ENCODE measurements at regions not wholly inside any gene's neighbourhood (a gene's known extent, or its start where the extent isn't known, plus 50 kb on each side); places are given as distances from the start of the nearest gene placed in this dataset.

GRCh38 chr2:120591572-120591971 is 144.1 kb upstream of the GLI2 start:
- H3K4me3 ChIP-seq, result no peak overlapping the region
- no peak overlapping the region for H3K27ac ChIP-seq
- ATAC-seq (replicated peaks in 6 of 8), result peak in 1 of 8 experiments; percentile 20
- WGBS, 10 experiments, result 85 to 100% (median 92%) methylated on average over 1 to 6 of the region's 7 CpGs; no CpG with 5 or more reads in 7 of the 10 experiments
- in situ Hi-C loops (cut with MboI; ENCODE audit: low pct_unique_long_range_greater_than_20kb in 2 of 9, low sequenced_read_pairs in 9 of 9, unreplicated experiment in 9 of 9), result no loop called here
- H3K4me1 ChIP-seq (replicated peaks in 1 of 2), result peaks cover 22 to 31% of the 10 kb centered on the region in 2 donors

- in situ Hi-C loops (cut with MboI; ENCODE audit: low pct_unique_long_range_greater_than_20kb in 2 of 9, low sequenced_read_pairs in 9 of 9, unreplicated experiment in 9 of 9), result no loop called here
- H3K27ac ChIP-seq, result no peak overlapping the region
- peaks cover 22 to 32% of the 10 kb centered on the region in 2 donors for H3K4me1 ChIP-seq (replicated peaks in 1 of 2)
- ATAC-seq (replicated peaks in 6 of 8), result no peak
- no peak overlapping the region for H3K4me3 ChIP-seq
- 0 to 93% (median 70%) methylated on average over 2 to 10 of the region's 10 CpGs; no CpG with 5 or more reads in 3 of the 10 experiments for WGBS, 10 experiments
These were observed 143.6 kb upstream of the GLI2 start for GRCh38 chr2:120592084-120592483.

GRCh38 chr2:120593921-120594686 is 141.6 kb upstream of the GLI2 start:
- H3K27ac ChIP-seq, result no peak overlapping the region
- 60 to 100% (median 80%) methylated on average over 1 to 8 of the region's 9 CpGs; no CpG with 5 or more reads in 3 of the 10 experiments for WGBS, 10 experiments
- in situ Hi-C loops (cut with MboI; ENCODE audit: low pct_unique_long_range_greater_than_20kb in 2 of 9, low sequenced_read_pairs in 9 of 9, unreplicated experiment in 9 of 9), result no loop called here
- ATAC-seq (replicated peaks in 6 of 8), result no peak
- no peak overlapping the region for H3K4me3 ChIP-seq
- peaks cover 31 to 39% of the 10 kb centered on the region in 2 donors for H3K4me1 ChIP-seq (replicated peaks in 1 of 2)

GRCh38 chr2:120594856-120595685 is 140.6 kb upstream of the GLI2 start:
- peak in 7 of 8 experiments; percentile 11 to 71 (median 28) for ATAC-seq (replicated peaks in 6 of 8)
- 80 to 100% (median 91%) methylated on average over 1 to 3 of the region's 8 CpGs; no CpG with 5 or more reads in 6 of the 10 experiments for WGBS, 10 experiments
- Histone ChIP-seq H3K4me3 (no peak overlapping the region), H3K4me1 (replicated peaks in 1 of 2) (peaks cover 33 to 43% of the 10 kb centered on the region in 2 donors), H3K27ac (no peak overlapping the region)
- in situ Hi-C loops (cut with MboI; ENCODE audit: low pct_unique_long_range_greater_than_20kb in 2 of 9, low sequenced_read_pairs in 9 of 9, unreplicated experiment in 9 of 9), result no loop called here

GRCh38 chr2:120595739-120596138 is 139.9 kb upstream of the GLI2 start:
- Histone ChIP-seq H3K4me1 (replicated peaks in 1 of 2) (peaks cover 33 to 43% of the 10 kb centered on the region in 2 donors), H3K4me3 (no peak overlapping the region), H3K27ac (no peak overlapping the region)
- ATAC-seq (replicated peaks in 6 of 8), result no peak
- in situ Hi-C loops (cut with MboI; ENCODE audit: low pct_unique_long_range_greater_than_20kb in 2 of 9, low sequenced_read_pairs in 9 of 9, unreplicated experiment in 9 of 9), result no loop called here
- WGBS, 10 experiments, result 40 to 80% (median 50%) methylated on average over 1 of the region's 1 CpG; no CpG with 5 or more reads in 6 of the 10 experiments

GRCh38 chr2:120596191-120596811 is 139.4 kb upstream of the GLI2 start:
- 8 to 81% (median 51%) methylated on average over 2 to 6 of the region's 16 CpGs; no CpG with 5 or more reads in 4 of the 10 experiments for WGBS, 10 experiments
- H3K4me1 ChIP-seq (replicated peaks in 1 of 2), result peaks cover 33 to 41% of the 10 kb centered on the region in 2 donors
- peak overlapping the region in 1 of 2 donors; percentile 61 for H3K27ac ChIP-seq
- in situ Hi-C loops (cut with MboI; ENCODE audit: low pct_unique_long_range_greater_than_20kb in 2 of 9, low sequenced_read_pairs in 9 of 9, unreplicated experiment in 9 of 9), result no loop called here
- no peak overlapping the region for H3K4me3 ChIP-seq
- peak in 5 of 8 experiments; percentile 28 to 62 (median 43) for ATAC-seq (replicated peaks in 6 of 8)

- H3K4me1 ChIP-seq (replicated peaks in 1 of 2), result peaks cover 33 to 37% of the 10 kb centered on the region in 2 donors
- no peak overlapping the region for H3K4me3 ChIP-seq
- WGBS, 10 experiments, result 0 to 100% (median 21%) methylated on average over 1 to 7 of the region's 12 CpGs; no CpG with 5 or more reads in 2 of the 10 experiments
- H3K27ac ChIP-seq, result peak overlapping the region in 1 of 2 donors; percentile 73
- in situ Hi-C loops (cut with MboI; ENCODE audit: low pct_unique_long_range_greater_than_20kb in 2 of 9, low sequenced_read_pairs in 9 of 9, unreplicated experiment in 9 of 9), result no loop called here
- peak in 5 of 8 experiments; percentile 37 to 63 (median 59) for ATAC-seq (replicated peaks in 6 of 8)
These were observed 138.6 kb upstream of the GLI2 start for GRCh38 chr2:120596990-120597594.

GRCh38 chr2:120597595-120598193 is 138.0 kb upstream of the GLI2 start:
- H3K4me1 ChIP-seq (replicated peaks in 1 of 2), result peaks cover 33 to 37% of the 10 kb centered on the region in 2 donors
- 74 to 85% (median 80%) methylated on average over 2 to 7 of the region's 19 CpGs; no CpG with 5 or more reads in 6 of the 10 experiments for WGBS, 10 experiments
- in situ Hi-C loops (cut with MboI; ENCODE audit: low pct_unique_long_range_greater_than_20kb in 2 of 9, low sequenced_read_pairs in 9 of 9, unreplicated experiment in 9 of 9), result no loop called here
- peak overlapping the region in 1 of 2 donors; percentile 73 for H3K27ac ChIP-seq
- peak in 6 of 8 experiments; percentile 26 to 55 (median 45) for ATAC-seq (replicated peaks in 6 of 8)
- no peak overlapping the region for H3K4me3 ChIP-seq

- ATAC-seq (replicated peaks in 6 of 8), result no peak
- WGBS, 10 experiments, result 100% methylated on average over 1 of the region's 5 CpGs; no CpG with 5 or more reads in 9 of the 10 experiments
- in situ Hi-C loops (cut with MboI; ENCODE audit: low pct_unique_long_range_greater_than_20kb in 2 of 9, low sequenced_read_pairs in 9 of 9, unreplicated experiment in 9 of 9), result no loop called here
- Histone ChIP-seq H3K4me3 (no peak overlapping the region), H3K4me1 (replicated peaks in 1 of 2) (peaks cover 33 to 35% of the 10 kb centered on the region in 2 donors), H3K27ac (no peak overlapping the region)
These were observed 137.3 kb upstream of the GLI2 start for GRCh38 chr2:120598416-120598815.

GRCh38 chr2:120599072-120599471 is 136.6 kb upstream of the GLI2 start:
- 42 to 100% (median 73%) methylated on average over 1 to 5 of the region's 7 CpGs; no CpG with 5 or more reads in 4 of the 10 experiments for WGBS, 10 experiments
- Histone ChIP-seq H3K4me1 (replicated peaks in 1 of 2) (peaks cover 28 to 30% of the 10 kb centered on the region in 2 donors), H3K27ac (no peak overlapping the region), H3K4me3 (no peak overlapping the region)
- ATAC-seq (replicated peaks in 6 of 8), result peak in 3 of 8 experiments; percentile 18 to 57 (median 44)
- in situ Hi-C loops (cut with MboI; ENCODE audit: low pct_unique_long_range_greater_than_20kb in 2 of 9, low sequenced_read_pairs in 9 of 9, unreplicated experiment in 9 of 9), result no loop called here

- Histone ChIP-seq H3K4me1 (replicated peaks in 1 of 2) (peaks cover 28 to 30% of the 10 kb centered on the region in 2 donors), H3K4me3 (no peak overlapping the region), H3K27ac (no peak overlapping the region)
- in situ Hi-C loops (cut with MboI; ENCODE audit: low pct_unique_long_range_greater_than_20kb in 2 of 9, low sequenced_read_pairs in 9 of 9, unreplicated experiment in 9 of 9), result no loop called here
- ATAC-seq (replicated peaks in 6 of 8), result peak in 2 of 8 experiments; percentile 4 to 25
- WGBS, 10 experiments, result 20 to 100% (median 84%) methylated on average over 1 to 6 of the region's 7 CpGs; no CpG with 5 or more reads in 4 of the 10 experiments
These were observed 136.0 kb upstream of the GLI2 start for GRCh38 chr2:120599656-120600055.

GRCh38 chr2:120600335-120600734 is 135.3 kb upstream of the GLI2 start:
- ATAC-seq (replicated peaks in 6 of 8), result no peak
- Histone ChIP-seq H3K4me1 (replicated peaks in 1 of 2) (peaks cover 33% of the 10 kb centered on the region in 2 donors), H3K27ac (no peak overlapping the region), H3K4me3 (no peak overlapping the region)
- in situ Hi-C loops (cut with MboI; ENCODE audit: low pct_unique_long_range_greater_than_20kb in 2 of 9, low sequenced_read_pairs in 9 of 9, unreplicated experiment in 9 of 9), result no loop called here
- 74 to 100% (median 95%) methylated on average over 2 to 5 of the region's 7 CpGs; no CpG with 5 or more reads in 3 of the 10 experiments for WGBS, 10 experiments

All from motor neuron (in vitro differentiated cells).